Kidney capillary endothelial cell (primary cell): ENCODE measurements at regions not wholly inside any gene's neighbourhood (a gene's known extent, or its start where the extent isn't known, plus 50 kb on each side); places are given as distances from the start of the nearest gene placed in this dataset.

Source experiments
- DNase-seq: peaks from one replicate; pipeline ENCODE4 v3.0.0-alpha.2; 2018; ENCODE audit warnings: low spot score

DNA sequence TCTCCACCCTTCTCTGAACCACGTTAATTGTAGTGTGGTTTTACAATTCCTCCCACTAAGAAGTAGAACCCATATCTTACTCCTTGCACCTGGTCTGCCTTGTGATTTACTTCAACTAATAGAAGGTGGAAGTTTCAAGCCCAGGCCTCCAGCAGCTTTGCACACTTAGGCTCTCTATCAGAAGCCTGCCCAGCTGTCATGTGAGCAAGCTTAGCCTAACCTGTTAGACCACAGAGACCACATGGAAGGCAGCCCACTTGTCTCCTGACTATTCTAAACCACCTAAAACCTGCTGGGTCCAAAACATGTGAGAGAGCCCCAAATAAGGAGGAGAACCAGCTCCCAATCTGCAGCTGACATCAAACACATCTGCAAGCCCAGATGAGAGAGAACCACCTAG is 127.6 kb upstream of the BTBD3 start:
- DNase-seq, result no peak

DNA sequence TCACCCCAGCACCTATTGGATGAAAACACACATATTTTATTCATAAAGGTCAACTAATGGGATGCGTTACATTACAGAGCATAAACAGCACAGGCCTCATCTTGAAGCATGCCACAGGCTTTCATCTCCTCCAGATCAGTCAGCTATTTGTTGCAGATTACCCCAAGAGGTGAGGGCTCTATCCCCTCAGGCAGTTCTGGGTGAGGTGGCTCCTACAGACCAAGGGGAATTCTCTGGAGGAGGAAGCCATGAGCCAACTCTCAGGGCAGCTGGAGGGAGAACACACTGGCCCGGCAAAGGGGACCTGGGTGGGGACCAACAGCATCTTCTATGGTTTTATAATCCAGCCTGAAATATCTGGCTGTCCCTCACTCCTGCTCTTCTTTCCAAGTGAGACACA is 126.4 kb upstream of the BTBD3 start:
- no peak for DNase-seq

DNA sequence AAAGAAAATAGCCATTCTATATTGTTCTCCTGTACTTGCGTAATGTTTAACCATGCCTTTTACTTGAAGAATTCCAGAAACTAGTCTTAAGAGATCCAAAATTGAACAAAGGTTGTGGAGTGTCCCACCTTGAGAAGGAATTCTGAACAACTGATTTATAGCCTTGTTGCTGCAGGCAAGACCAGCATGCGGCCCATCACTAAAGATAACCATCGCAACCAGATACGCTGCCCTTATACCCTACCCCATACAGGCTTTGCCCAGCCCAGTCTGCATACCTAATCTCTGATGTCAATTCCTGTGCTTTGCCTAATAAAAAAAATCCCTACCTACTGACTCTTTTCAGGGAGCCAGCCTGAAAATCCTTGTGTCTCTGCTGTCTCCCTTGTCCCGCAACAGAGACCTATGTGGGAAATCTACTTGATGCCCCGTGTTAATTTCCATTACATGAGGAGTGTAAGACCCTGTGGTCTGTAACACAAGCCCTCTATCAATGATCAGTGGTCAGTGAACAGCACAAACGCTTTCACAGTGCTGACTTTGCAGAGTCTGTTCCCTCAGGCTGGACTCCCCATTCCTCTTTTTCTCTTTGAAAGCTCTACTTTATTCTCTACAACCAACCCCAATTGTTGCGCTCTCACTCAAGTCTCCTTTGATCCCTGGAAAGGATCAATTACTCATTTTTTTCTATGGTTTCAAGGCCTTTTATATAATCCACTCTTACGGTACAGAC is 125.7 kb upstream of the BTBD3 start:
- DNase-seq, result no peak

DNA sequence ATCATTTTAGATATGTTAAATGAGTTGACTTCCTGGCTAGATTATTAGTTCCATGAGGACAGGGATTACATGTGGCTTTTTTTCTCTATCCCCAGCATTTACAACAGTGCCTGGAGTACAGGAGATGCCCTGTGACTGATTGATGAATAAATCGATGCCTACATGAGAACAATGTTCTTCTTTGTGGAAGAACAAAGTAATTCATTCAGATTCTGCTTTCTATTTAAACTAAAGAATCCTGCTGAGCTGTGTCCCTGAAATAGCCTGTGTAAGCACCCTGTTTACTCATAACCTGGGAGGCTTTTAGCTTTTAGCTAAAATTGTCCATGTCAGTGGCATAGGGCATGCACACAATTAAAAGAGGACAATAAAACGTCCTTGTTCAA is 125.1 kb upstream of the BTBD3 start:
- no peak for DNase-seq

DNA sequence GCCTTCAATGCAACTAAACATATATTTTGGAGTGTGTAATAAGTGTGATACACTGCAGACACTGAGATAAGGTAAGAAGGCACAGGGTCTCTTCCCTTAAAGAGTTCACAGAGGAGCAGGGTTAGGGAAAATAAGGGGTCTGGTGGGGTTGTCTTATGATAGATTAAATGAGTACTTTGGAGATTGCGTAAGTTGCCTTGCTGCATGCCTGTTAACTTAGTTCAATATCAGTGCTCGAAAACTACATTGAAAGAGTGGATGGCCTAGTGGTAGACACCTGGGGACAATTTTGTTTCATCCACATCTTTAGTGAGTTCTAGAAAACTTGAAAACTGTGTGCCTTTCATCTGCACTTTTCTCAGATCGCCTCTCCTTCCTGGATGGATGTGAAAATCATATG is 123.2 kb upstream of the BTBD3 start:
- DNase-seq, result no peak

GRCh38 chr20:11795071-11795615 is 122.5 kb upstream of the BTBD3 start:
- DNase-seq, result no peak

DNA sequence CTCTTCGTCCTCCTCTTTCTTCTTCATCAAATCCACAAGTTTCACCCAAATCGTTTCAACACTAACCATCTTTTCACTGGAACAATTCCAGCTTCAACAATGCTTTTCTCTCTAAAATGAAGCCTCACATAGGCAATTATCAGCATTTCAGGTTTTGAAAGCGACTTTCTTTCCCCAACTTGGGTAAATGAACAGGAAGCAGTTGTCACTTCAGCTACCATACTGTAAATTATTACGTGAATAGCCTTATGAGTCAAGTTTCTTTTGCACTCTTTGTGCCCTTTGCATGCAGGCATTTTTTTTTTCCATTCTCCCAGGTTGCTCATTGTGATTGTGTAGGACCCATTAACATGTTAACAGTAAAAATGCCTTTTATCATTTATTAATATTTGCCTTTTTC is 121.7 kb upstream of the BTBD3 start:
- peak; percentile 71 for DNase-seq

- DNase-seq, result no peak
These were observed 120.5 kb upstream of the BTBD3 start for GRCh38 chr20:11797156-11797555.

- no peak for DNase-seq
These were observed 118.4 kb upstream of the BTBD3 start for GRCh38 chr20:11799281-11799684.

- no peak for DNase-seq
These were observed 110.3 kb upstream of the BTBD3 start for GRCh38 chr20:11807054-11808048.

- DNase-seq, result no peak
These were observed 108.9 kb upstream of the BTBD3 start for GRCh38 chr20:11808841-11809240.

- peak; percentile 30 for DNase-seq
These were observed 107.2 kb upstream of the BTBD3 start for GRCh38 chr20:11810311-11811083.

GRCh38 chr20:11813106-11813890 is 104.4 kb upstream of the BTBD3 start:
- no peak for DNase-seq

DNA sequence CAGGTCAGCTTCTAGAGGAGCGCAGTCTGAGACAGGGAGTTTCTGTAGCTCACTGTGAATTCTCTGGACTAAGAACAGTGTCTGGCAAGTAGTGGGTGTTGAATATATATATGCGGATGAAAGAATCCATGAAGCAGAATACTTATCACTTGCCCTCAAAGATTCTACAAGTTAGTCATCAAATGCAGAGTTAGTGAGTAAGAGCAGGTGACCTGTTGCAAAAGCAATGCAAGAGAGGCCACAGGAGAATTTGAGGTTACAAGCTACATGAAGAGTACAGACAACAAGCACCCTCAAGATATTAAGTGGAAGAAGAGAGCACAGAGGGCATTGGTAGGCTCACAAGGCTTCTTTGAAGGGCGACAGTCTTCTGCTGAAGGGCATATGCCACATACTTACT is 103.4 kb upstream of the BTBD3 start:
- DNase-seq, result no peak

GRCh38 chr20:11820838-11821237 is 96.9 kb upstream of the BTBD3 start:
- no peak for DNase-seq

DNA sequence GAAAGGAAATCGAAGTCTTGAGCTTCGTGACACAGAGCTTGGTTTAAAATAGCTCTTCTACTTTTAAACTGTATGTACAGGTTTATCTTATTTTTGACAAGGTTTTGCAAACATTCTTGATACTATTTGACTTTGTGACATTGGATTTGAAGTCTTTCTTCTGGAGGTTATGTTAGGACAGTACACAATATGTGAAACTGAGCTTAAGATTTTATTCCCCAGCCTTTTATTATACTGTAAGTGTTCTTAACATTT is 95.2 kb upstream of the BTBD3 start:
- DNase-seq, result no peak

GRCh38 chr20:11826334-11826733 is 91.4 kb upstream of the BTBD3 start:
- DNase-seq, result no peak

DNA sequence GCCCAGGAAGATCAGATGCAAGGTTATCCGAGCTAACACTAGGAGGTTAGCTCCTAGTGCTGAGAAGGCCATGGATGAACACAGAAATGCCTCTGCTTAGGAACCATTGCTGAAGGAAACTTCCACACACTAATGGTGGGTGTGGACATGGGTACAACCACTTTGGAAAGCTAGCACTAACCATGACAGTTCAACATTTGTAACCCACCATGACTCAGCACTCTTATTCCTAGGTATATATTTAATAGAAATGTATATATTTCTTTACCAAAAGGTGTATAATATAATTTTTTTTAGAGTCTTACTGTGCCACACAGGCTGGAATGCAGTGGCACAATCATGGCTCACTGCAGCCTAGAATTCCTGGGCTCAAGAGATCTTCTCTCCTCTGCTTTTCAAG is 85.3 kb upstream of the BTBD3 start:
- no peak for DNase-seq

DNA sequence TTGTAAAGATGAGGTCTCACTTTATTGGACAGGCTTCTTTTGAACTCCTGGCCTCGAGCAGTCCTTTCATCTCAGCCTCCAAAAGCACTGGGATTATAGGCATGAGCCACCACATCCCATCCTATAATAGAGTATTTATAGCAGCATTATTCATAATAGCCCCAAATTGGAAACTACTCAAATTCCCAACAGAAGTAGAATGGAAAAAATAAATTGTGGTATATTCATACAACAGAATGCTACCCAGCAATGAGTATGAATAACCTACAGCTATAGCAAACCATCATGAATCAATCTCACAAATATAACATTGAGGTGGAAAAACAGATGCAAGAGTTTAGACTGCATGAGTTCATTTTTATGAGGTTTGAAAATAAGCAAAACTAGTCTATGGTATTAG is 84.8 kb upstream of the BTBD3 start:
- DNase-seq, result no peak

DNA sequence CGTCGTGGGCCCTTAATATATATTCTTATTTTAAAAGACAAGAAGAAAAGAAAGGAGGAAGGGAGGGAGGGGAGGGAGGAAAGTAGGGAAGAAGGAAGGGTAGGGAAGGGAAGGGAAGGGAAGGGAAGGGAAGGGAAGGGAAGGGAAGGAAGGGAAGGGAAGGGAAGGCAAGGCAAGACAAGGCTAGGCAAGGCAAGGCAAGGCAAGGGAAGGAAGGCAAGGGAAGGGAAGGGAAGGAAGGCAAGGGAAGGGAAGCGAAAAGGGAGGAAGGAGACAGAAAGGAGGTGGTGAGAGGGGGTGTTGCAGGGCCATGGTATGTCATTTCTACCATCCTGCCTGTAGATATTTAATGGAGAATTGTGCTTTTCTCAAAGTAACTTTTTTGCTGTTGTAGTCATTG is 83.9 kb upstream of the BTBD3 start:
- no peak for DNase-seq

- no peak for DNase-seq
These were observed 79.5 kb upstream of the BTBD3 start for GRCh38 chr20:11838076-11838636.
